K562 (cell line): ENCODE measurements at regions not wholly inside any gene's neighbourhood (a gene's known extent, or its start where the extent isn't known, plus 50 kb on each side); places are given as distances from the start of the nearest gene placed in this dataset.
A peak's percentile ranks its signal among the peaks of the same experiment; 100 is the strongest.

Experiments
- CUX1 ChIP-seq: fragments of 200-800 bp; sonication (Bioruptor generic); IDR thresholded peaks from 2 replicates; pipeline ENCODE4 v1.6.1; 2016; ENCODE audit warnings: missing genetic modification characterization, missing compliant biosample characterization
- NONO ChIP-seq, 2 experiments: fragments of 200-400 bp in 1 of 2; fragments of 450-650 bp in 1 of 2; formaldehyde crosslinking in 1 of 2; IDR thresholded peaks; 2 replicates each; pipeline ENCODE4 v1.6.1; 2017; ENCODE audit warnings: low read depth in 2 of 2, mild to moderate bottlenecking in 2 of 2, moderate library complexity in 2 of 2, low read length in 1 of 2
- ZNF785 ChIP-seq: fragments of 250-450 bp; sonication (Bioruptor Pico); IDR thresholded peaks from 2 replicates; pipeline ENCODE4 v1.4.0; 2020; ENCODE audit warnings: mild to moderate bottlenecking

- TF ChIP-seq CUX1 (CRISPR knock-in tag): no peak
- TF ChIP-seq ZNF785: no peak
- TF ChIP-seq NONO (IDR thresholded peaks at IDR 0.05; ENCODE audit: low read depth in 2 of 2, low read length in 1 of 2): peak in 1 of 2 experiments; percentile 38; a peak in 1 of 4 replicates
These were observed 64.8 kb upstream of the PTGR2 start (continued) for GRCh38 chr14:73786636-73787485.
